Peyer's patch (tissue), 4 donors: ENCODE measurements at regions not wholly inside any gene's neighbourhood (a gene's known extent, or its start where the extent isn't known, plus 50 kb on each side); places are given as distances from the start of the nearest gene placed in this dataset.

Experiments used
- CTCF ChIP-seq, 6 experiments: fragments of 450-650 bp in 4 of 6; fragments of 200-600 bp in 2 of 6; sonication (generic) in 1 of 6; IDR thresholded peaks; one replicate each; pipeline ENCODE4 v1.5.1; 2017 to 2019; ENCODE audit warnings: antibody characterized with exemption in 6 of 6, mild to moderate bottlenecking in 3 of 6, moderate library complexity in 1 of 6
- POLR2A ChIP-seq, 2 donors: fragments of 450-650 bp; IDR thresholded peaks; one replicate each; pipeline ENCODE4 v1.5.1; 2017; ENCODE audit warnings: antibody characterized with exemption in 2 of 2, mild to moderate bottlenecking in 2 of 2, moderate library complexity in 2 of 2

- TF ChIP-seq CTCF (IDR thresholded peaks at IDR 0.05): no peak
- no peak for TF ChIP-seq POLR2A (IDR thresholded peaks at IDR 0.05)
These were observed 77.9 kb upstream of the IGSF10 start for GRCh38 chr3:151538456-151539393.
